ENCODE measurements at regions not wholly inside any gene's neighbourhood (a gene's known extent, or its start where the extent isn't known, plus 50 kb on each side); places are given as distances from the start of the nearest gene placed in this dataset.

DNA sequence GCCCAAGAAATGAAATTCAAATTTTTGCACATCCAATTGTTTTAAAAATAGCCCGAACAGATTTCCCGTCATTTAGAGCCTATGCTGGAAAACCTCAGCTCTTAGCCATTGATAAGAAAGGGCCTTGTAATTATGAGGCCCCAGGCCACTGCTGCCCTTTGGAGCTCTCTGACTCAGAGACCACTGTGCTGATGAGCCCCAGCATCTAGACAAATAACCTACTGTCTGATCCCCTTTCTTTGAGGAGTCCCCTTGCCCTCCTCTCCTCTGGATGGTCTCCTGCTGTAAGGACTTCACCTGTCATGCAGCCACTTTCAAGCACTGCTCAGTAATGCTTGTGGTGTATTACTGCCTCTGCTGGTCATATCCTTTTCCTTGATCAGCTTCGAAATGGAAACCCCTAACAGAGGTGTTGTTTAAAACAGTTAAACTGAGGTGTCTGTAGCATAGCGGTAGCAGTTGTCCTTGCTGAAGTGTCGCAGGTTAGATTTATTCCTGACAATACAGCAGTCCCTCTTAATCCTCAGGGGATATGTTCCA is 159.9 kb upstream of the SRRM4 start:
- TF ChIP-seq ZNF212 (CRISPR knock-in tag; IDR thresholded peaks at IDR 0.05) (no peak), MTA2 (IDR thresholded peaks at IDR 0.05; ENCODE audit: low read depth) (no peak), ZNF384 (IDR thresholded peaks at IDR 0.05; ENCODE audit: low read depth, low read length) (no peak), YY1 (IDR thresholded peaks at IDR 0.05; ENCODE audit: borderline replicate concordance in 1 of 3, control insufficient read depth in 1 of 3, extremely low read depth in 1 of 3, insufficient read depth in 3 of 3, insufficient read length in 1 of 3, insufficient replicate concordance in 2 of 3, low read depth in 1 of 3, low read length in 2 of 3) (no peak), GABPA (tag; conservative IDR thresholded peaks at IDR 0.05; ENCODE audit: low read depth) (no peak), CTCF (IDR thresholded peaks at IDR 0.05 in 2 of 3, conservative IDR thresholded peaks at IDR 0.05 in 1 of 3; ENCODE audit: insufficient read depth in 2 of 3, low read depth in 1 of 3, low read length in 3 of 3) (no peak), ZNF274 (IDR thresholded peaks at IDR 0.05; ENCODE audit: borderline replicate concordance, low read depth, low read length) (no peak), SMAD3 (CRISPR knock-in tag; conservative IDR thresholded peaks at IDR 0.05) (no peak), BMI1 (IDR thresholded peaks at IDR 0.05; ENCODE audit: low read length) (no peak)
- TF ChIP-seq, protein P1, sequence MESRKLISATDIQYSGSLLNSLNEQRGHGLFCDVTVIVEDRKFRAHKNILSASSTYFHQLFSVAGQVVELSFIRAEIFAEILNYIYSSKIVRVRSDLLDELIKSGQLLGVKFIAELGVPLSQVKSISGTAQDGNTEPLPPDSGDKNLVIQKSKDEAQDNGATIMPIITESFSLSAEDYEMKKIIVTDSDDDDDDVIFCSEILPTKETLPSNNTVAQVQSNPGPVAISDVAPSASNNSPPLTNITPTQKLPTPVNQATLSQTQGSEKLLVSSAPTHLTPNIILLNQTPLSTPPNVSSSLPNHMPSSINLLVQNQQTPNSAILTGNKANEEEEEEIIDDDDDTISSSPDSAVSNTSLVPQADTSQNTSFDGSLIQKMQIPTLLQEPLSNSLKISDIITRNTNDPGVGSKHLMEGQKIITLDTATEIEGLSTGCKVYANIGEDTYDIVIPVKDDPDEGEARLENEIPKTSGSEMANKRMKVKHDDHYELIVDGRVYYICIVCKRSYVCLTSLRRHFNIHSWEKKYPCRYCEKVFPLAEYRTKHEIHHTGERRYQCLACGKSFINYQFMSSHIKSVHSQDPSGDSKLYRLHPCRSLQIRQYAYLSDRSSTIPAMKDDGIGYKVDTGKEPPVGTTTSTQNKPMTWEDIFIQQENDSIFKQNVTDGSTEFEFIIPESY (CRISPR knock-in tag; IDR thresholded peaks at IDR 0.05): no peak
- TF ChIP-seq, protein P2, sequence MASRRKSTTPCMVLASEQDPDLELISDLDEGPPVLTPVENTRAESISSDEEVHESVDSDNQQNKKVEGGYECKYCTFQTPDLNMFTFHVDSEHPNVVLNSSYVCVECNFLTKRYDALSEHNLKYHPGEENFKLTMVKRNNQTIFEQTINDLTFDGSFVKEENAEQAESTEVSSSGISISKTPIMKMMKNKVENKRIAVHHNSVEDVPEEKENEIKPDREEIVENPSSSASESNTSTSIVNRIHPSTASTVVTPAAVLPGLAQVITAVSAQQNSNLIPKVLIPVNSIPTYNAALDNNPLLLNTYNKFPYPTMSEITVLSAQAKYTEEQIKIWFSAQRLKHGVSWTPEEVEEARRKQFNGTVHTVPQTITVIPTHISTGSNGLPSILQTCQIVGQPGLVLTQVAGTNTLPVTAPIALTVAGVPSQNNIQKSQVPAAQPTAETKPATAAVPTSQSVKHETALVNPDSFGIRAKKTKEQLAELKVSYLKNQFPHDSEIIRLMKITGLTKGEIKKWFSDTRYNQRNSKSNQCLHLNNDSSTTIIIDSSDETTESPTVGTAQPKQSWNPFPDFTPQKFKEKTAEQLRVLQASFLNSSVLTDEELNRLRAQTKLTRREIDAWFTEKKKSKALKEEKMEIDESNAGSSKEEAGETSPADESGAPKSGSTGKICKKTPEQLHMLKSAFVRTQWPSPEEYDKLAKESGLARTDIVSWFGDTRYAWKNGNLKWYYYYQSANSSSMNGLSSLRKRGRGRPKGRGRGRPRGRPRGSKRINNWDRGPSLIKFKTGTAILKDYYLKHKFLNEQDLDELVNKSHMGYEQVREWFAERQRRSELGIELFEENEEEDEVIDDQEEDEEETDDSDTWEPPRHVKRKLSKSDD (conservative IDR thresholded peaks at IDR 0.05; ENCODE audit: low read length): no peak
